ENCODE measurements at regions not wholly inside any gene's neighbourhood (a gene's known extent, or its start where the extent isn't known, plus 50 kb on each side); places are given as distances from the start of the nearest gene placed in this dataset.

- H3K36me3 Mint-ChIP-seq (ENCODE audit: unreplicated experiment) = no peaks in the 10 kb centered on the region
- TF ChIP-seq CTCF (IDR thresholded peaks at IDR 0.05) = no peak
- H3K27ac Mint-ChIP-seq (ENCODE audit: unreplicated experiment) = no peak overlapping the region
- DNase-seq (ENCODE audit: extremely low spot score, unreplicated experiment) = no peak
- H3K9me3 Mint-ChIP-seq (ENCODE audit: unreplicated experiment) = no peaks in the 10 kb centered on the region
- peaks cover 11% of the 10 kb centered on the region for H3K27me3 Mint-ChIP-seq (ENCODE audit: unreplicated experiment)
- no peak overlapping the region for H3K4me3 Mint-ChIP-seq (ENCODE audit: unreplicated experiment)
- H3K4me1 Mint-ChIP-seq (ENCODE audit: unreplicated experiment) = peaks cover 4% of the 10 kb centered on the region
Observed at GRCh38 chr3:22176911-22177310, 425.9 kb upstream of the ZNF385D start.

- TF ChIP-seq CTCF (IDR thresholded peaks at IDR 0.05) = no peak
- H3K4me3 Mint-ChIP-seq (ENCODE audit: unreplicated experiment) = no peak overlapping the region
- no peak overlapping the region for H3K27ac Mint-ChIP-seq (ENCODE audit: unreplicated experiment)
- H3K27me3 Mint-ChIP-seq (ENCODE audit: unreplicated experiment) = peaks cover 16% of the 10 kb centered on the region
- H3K36me3 Mint-ChIP-seq (ENCODE audit: unreplicated experiment) = no peaks in the 10 kb centered on the region
- no peak for DNase-seq (ENCODE audit: extremely low spot score, unreplicated experiment)
- no peaks in the 10 kb centered on the region for H3K4me1 Mint-ChIP-seq (ENCODE audit: unreplicated experiment)
- H3K9me3 Mint-ChIP-seq (ENCODE audit: unreplicated experiment) = no peaks in the 10 kb centered on the region
Observed at GRCh38 chr3:22189616-22190015, 438.6 kb upstream of the ZNF385D start.

- H3K27me3 Mint-ChIP-seq (ENCODE audit: unreplicated experiment) = peaks cover 15% of the 10 kb centered on the region
- no peak for TF ChIP-seq CTCF (IDR thresholded peaks at IDR 0.05)
- no peak overlapping the region for H3K27ac Mint-ChIP-seq (ENCODE audit: unreplicated experiment)
- DNase-seq (ENCODE audit: extremely low spot score, unreplicated experiment) = no peak
- H3K36me3 Mint-ChIP-seq (ENCODE audit: unreplicated experiment) = no peaks in the 10 kb centered on the region
- H3K4me3 Mint-ChIP-seq (ENCODE audit: unreplicated experiment) = no peak overlapping the region
- H3K9me3 Mint-ChIP-seq (ENCODE audit: unreplicated experiment) = no peaks in the 10 kb centered on the region
- H3K4me1 Mint-ChIP-seq (ENCODE audit: unreplicated experiment) = no peaks in the 10 kb centered on the region
Observed at GRCh38 chr3:22199095-22199494, 448.1 kb upstream of the ZNF385D start.

- no peak for TF ChIP-seq CTCF (IDR thresholded peaks at IDR 0.05)
- H3K27me3 Mint-ChIP-seq (ENCODE audit: unreplicated experiment) = peaks cover 11% of the 10 kb centered on the region
- H3K4me3 Mint-ChIP-seq (ENCODE audit: unreplicated experiment) = no peak overlapping the region
- H3K4me1 Mint-ChIP-seq (ENCODE audit: unreplicated experiment) = peaks cover 2% of the 10 kb centered on the region
- no peaks in the 10 kb centered on the region for H3K36me3 Mint-ChIP-seq (ENCODE audit: unreplicated experiment)
- no peak overlapping the region for H3K27ac Mint-ChIP-seq (ENCODE audit: unreplicated experiment)
- DNase-seq (ENCODE audit: extremely low spot score, unreplicated experiment) = no peak
- H3K9me3 Mint-ChIP-seq (ENCODE audit: unreplicated experiment) = no peaks in the 10 kb centered on the region
Observed at GRCh38 chr3:22208844-22209243, 457.8 kb upstream of the ZNF385D start.

- Mint-ChIP-seq H3K27me3 (ENCODE audit: unreplicated experiment) (peaks cover 10% of the 10 kb centered on the region), H3K27ac (ENCODE audit: unreplicated experiment) (no peak overlapping the region), H3K9me3 (ENCODE audit: unreplicated experiment) (no peaks in the 10 kb centered on the region), H3K4me3 (ENCODE audit: unreplicated experiment) (no peak overlapping the region), H3K4me1 (ENCODE audit: unreplicated experiment) (no peaks in the 10 kb centered on the region), H3K36me3 (ENCODE audit: unreplicated experiment) (no peaks in the 10 kb centered on the region)
- no peak for TF ChIP-seq CTCF (IDR thresholded peaks at IDR 0.05)
- DNase-seq (ENCODE audit: extremely low spot score, unreplicated experiment) = no peak
Observed at GRCh38 chr3:22209578-22209977, 458.6 kb upstream of the ZNF385D start.
